Keratinocyte (primary cell): ENCODE measurements at regions not wholly inside any gene's neighbourhood (a gene's known extent, or its start where the extent isn't known, plus 50 kb on each side); places are given as distances from the start of the nearest gene placed in this dataset.

Experiments used
- DNase-seq: peaks from one replicate; pipeline ENCODE4 v3.0.0-alpha.2; 2011; ENCODE audit warnings: low read depth, missing footprints, low spot score
- FAIRE-seq: peaks from 2 replicates; lab custom pipeline; 2011; peaks lifted over from hg19 to GRCh38; lab: Jason Lieb, UNC
- H2AFZ ChIP-seq: 2 replicates; pipeline ENCODE4 v1.6.0; 2012; ENCODE audit warnings: low read length, control low read depth, inconsistent platforms; ENCODE audit not compliant: control insufficient read depth
- H3K27ac ChIP-seq: 2 replicates; pipeline ENCODE4 v1.5.1; 2011; ENCODE audit warnings: low read length; ENCODE audit not compliant: control insufficient read depth, insufficient read depth
- H3K27me3 ChIP-seq: 3 replicates; pipeline ENCODE4 v1.6.0; 2011; ENCODE audit warnings: low read length; ENCODE audit not compliant: control insufficient read depth, insufficient read depth; ENCODE audit errors: extremely low read depth
- H3K36me3 ChIP-seq, 2 experiments: 2 replicates in 1 of 2; 3 replicates in 1 of 2; pipeline ENCODE4 v1.5.1; 2011; ENCODE audit warnings: low read length in 2 of 2, mild to moderate bottlenecking in 1 of 2; ENCODE audit not compliant: control insufficient read depth in 2 of 2, insufficient read depth in 2 of 2; ENCODE audit errors: extremely low read depth in 1 of 2
- H3K4me1 ChIP-seq: 3 replicates; pipeline ENCODE4 v1.5.1; 2011; ENCODE audit warnings: low read length; ENCODE audit not compliant: control insufficient read depth, insufficient read depth; ENCODE audit errors: extremely low read depth
- H3K4me2 ChIP-seq: 3 replicates; pipeline ENCODE4 v1.6.0; 2011; ENCODE audit warnings: low read depth, low read length; ENCODE audit not compliant: control insufficient read depth, insufficient read depth; ENCODE audit errors: extremely low read depth
- H3K4me3 ChIP-seq, 3 experiments: fragments of 200-600 bp in 1 of 3; sonication (generic) in 1 of 3; 2 replicates in 2 of 3; 3 replicates in 1 of 3; pipeline ENCODE4 v1.5.1; 2011 to 2016; ENCODE audit warnings: low read length in 3 of 3, mild to moderate bottlenecking in 3 of 3, control low read depth in 2 of 3, inconsistent platforms in 1 of 3, low read depth in 1 of 3, mixed read lengths in 1 of 3, mixed run types in 1 of 3, moderate library complexity in 1 of 3; ENCODE audit not compliant: control insufficient read depth in 2 of 3, insufficient read depth in 2 of 3; ENCODE audit errors: extremely low read depth in 1 of 3
- H3K79me2 ChIP-seq: 2 replicates; pipeline ENCODE4 v1.6.0; 2012; ENCODE audit warnings: low read length; ENCODE audit not compliant: control insufficient read depth, insufficient read depth
- H3K9ac ChIP-seq: 3 replicates; pipeline ENCODE4 v1.6.0; 2011; ENCODE audit warnings: low read length; ENCODE audit not compliant: control insufficient read depth, insufficient read depth; ENCODE audit errors: extremely low read depth
- H3K9me1 ChIP-seq: 3 replicates; pipeline ENCODE4 v1.6.0; 2011; ENCODE audit warnings: low read length; ENCODE audit not compliant: control insufficient read depth, insufficient read depth; ENCODE audit errors: extremely low read depth
- H3K9me3 ChIP-seq: 2 replicates; pipeline ENCODE4 v1.5.1; 2012; ENCODE audit warnings: low read depth, low read length; ENCODE audit not compliant: control insufficient read depth
- H4K20me1 ChIP-seq: 3 replicates; pipeline ENCODE4 v1.6.0; 2011; ENCODE audit warnings: low read length; ENCODE audit not compliant: control insufficient read depth, insufficient read depth; ENCODE audit errors: extremely low read depth
- CTCF ChIP-seq, 3 experiments: IDR thresholded peaks in 1 of 3; conservative IDR thresholded peaks in 1 of 3; optimal IDR thresholded peaks in 1 of 3; 2 replicates in 2 of 3; 3 replicates in 1 of 3; pipeline versions ENCODE3 to v1.5.1; 2011; ENCODE audit warnings: low read length in 3 of 3, mild to moderate bottlenecking in 3 of 3, moderate library complexity in 2 of 3, control low read depth in 1 of 3, inconsistent platforms in 1 of 3; ENCODE audit not compliant: insufficient read depth in 2 of 3; ENCODE audit errors: extremely low read depth in 1 of 3
- EZH2 ChIP-seq: IDR thresholded peaks from one replicate; pipeline ENCODE4 v1.6.1; 2012; ENCODE audit warnings: inconsistent platforms, mild to moderate bottlenecking, low read length, moderate library complexity
- dilution Hi-C: fragments of 300-500 bp; cut with MboI; formaldehyde crosslinking; loops from one replicate; pipeline ENCODE4 v1.7.0; 2020; ENCODE audit warnings: low sequenced_read_pairs; ENCODE audit not compliant: extremely low pct_ligation_motif_present

- Histone ChIP-seq H3K4me2 (no peak overlapping the region), H2AFZ (peak overlapping the region; percentile 19), H3K27ac (no peak overlapping the region), H3K36me3 (no peaks in the 10 kb centered on the region), H3K79me2 (no peaks in the 10 kb centered on the region), H4K20me1 (no peaks in the 10 kb centered on the region), H3K9ac (no peak overlapping the region), H3K9me3 (no peaks in the 10 kb centered on the region), H3K4me1 (no peaks in the 10 kb centered on the region), H3K9me1 (no peaks in the 10 kb centered on the region), H3K27me3 (no peaks in the 10 kb centered on the region), H3K4me3 (no peak overlapping the region)
- FAIRE-seq = no peak
- dilution Hi-C loops = no loop called here
- DNase-seq = no peak
- TF ChIP-seq CTCF (optimal IDR thresholded peaks at IDR 0.05 in 1 of 3, IDR thresholded peaks at IDR 0.05 in 1 of 3, conservative IDR thresholded peaks at IDR 0.05 in 1 of 3; ENCODE audit: extremely low read depth in 1 of 3, insufficient read depth in 2 of 3, low read length in 3 of 3) (no peak), EZH2 (no peak)
Measured at GRCh38 chr3:177725165-177725564, 527.9 kb upstream of the TBL1XR1 start.

GRCh38 chr3:177726807-177727206 is 529.5 kb upstream of the TBL1XR1 start:
- Histone ChIP-seq H3K79me2 (no peaks in the 10 kb centered on the region), H3K27me3 (no peaks in the 10 kb centered on the region), H2AFZ (no peak overlapping the region), H4K20me1 (no peaks in the 10 kb centered on the region), H3K27ac (no peak overlapping the region), H3K9me1 (no peaks in the 10 kb centered on the region), H3K36me3 (no peaks in the 10 kb centered on the region), H3K9ac (no peak overlapping the region), H3K9me3 (no peaks in the 10 kb centered on the region), H3K4me2 (no peak overlapping the region), H3K4me3 (no peak overlapping the region), H3K4me1 (peaks cover 3% of the 10 kb centered on the region)
- no peak for FAIRE-seq
- dilution Hi-C loops = no loop called here
- no peak for TF ChIP-seq CTCF (optimal IDR thresholded peaks at IDR 0.05 in 1 of 3, IDR thresholded peaks at IDR 0.05 in 1 of 3, conservative IDR thresholded peaks at IDR 0.05 in 1 of 3; ENCODE audit: extremely low read depth in 1 of 3, insufficient read depth in 2 of 3, low read length in 3 of 3)
- no peak for TF ChIP-seq EZH2
- no peak for DNase-seq
